ENCODE measurements at regions not wholly inside any gene's neighbourhood (a gene's known extent, or its start where the extent isn't known, plus 50 kb on each side); places are given as distances from the start of the nearest gene placed in this dataset.

DNA sequence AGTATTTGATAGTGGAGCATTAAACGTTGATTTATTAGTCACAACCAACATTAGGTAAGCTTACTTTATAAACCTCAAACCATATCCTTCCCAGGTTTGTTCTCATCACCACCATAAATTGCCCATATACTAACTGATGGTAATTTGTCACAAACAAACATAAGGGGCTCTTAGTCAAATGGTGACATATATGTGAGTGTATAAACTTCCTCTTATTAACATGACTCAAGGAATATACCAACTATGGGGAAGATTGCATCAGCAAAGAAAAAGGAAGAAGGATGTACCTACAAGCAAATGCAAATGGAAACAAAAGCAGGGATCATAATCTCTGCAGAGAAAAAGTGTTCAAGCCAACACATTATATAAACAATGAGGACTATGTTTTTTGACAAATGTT is 418.2 kb upstream of the AKR1E2 start:
- no peak for TF ChIP-seq NRF1 (conservative IDR thresholded peaks at IDR 0.05 in 1 of 2, IDR thresholded peaks at IDR 0.05 in 1 of 2)
- no peak for TF ChIP-seq ZNF24 (IDR thresholded peaks at IDR 0.05)
- no peak for TF ChIP-seq EZH2 (IDR thresholded peaks at IDR 0.05; ENCODE audit: borderline replicate concordance, low read depth, low read length)
- TF ChIP-seq, protein P1, sequence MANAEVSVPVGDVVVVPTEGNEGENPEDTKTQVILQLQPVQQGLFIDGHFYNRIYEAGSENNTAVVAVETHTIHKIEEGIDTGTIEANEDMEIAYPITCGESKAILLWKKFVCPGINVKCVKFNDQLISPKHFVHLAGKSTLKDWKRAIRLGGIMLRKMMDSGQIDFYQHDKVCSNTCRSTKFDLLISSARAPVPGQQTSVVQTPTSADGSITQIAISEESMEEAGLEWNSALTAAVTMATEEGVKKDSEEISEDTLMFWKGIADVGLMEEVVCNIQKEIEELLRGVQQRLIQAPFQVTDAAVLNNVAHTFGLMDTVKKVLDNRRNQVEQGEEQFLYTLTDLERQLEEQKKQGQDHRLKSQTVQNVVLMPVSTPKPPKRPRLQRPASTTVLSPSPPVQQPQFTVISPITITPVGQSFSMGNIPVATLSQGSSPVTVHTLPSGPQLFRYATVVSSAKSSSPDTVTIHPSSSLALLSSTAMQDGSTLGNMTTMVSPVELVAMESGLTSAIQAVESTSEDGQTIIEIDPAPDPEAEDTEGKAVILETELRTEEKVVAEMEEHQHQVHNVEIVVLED (CRISPR knock-in tag; IDR thresholded peaks at IDR 0.05) = no peak
- TF ChIP-seq ZNF354B (CRISPR knock-in tag; IDR thresholded peaks at IDR 0.05) = no peak
- no peak for TF ChIP-seq CTCF (IDR thresholded peaks at IDR 0.05 in 2 of 3, conservative IDR thresholded peaks at IDR 0.05 in 1 of 3; ENCODE audit: insufficient read depth in 2 of 3, low read depth in 1 of 3, low read length in 3 of 3)
- TF ChIP-seq TRIM28 (IDR thresholded peaks at IDR 0.05) = no peak

All from K562 (cell line).